Naive thymus-derived CD4-positive, alpha-beta T cell (primary cell): ENCODE measurements at regions not wholly inside any gene's neighbourhood (a gene's known extent, or its start where the extent isn't known, plus 50 kb on each side); places are given as distances from the start of the nearest gene placed in this dataset.

ENCODE experiments used
- ATAC-seq: fragments of 150-1000 bp; cut with Tn5 transposase; 2 replicates; pipeline ENCODE4 v1.10.0; 2021; ENCODE audit warnings: mild to moderate bottlenecking, moderate library complexity
- CTCF ChIA-PET: fragments of 350-600 bp; sonication (Branson Sonifier 250); formaldehyde crosslinking; loops from one replicate; lab custom pipeline; 2021; ENCODE audit warnings: antibody characterized with exemption; lab: Charles Lee
- POLR2A ChIA-PET: fragments of 350-600 bp; sonication (Branson Sonifier 250); formaldehyde crosslinking; loops from one replicate; lab custom pipeline; 2021; ENCODE audit warnings: antibody characterized with exemption, inconsistent platforms; lab: Charles Lee
- DNase-seq, 9 donors: peaks; one replicate each; pipeline versions ENCODE4 v3.0.0 to v3.0.0-alpha.2; 2020 to 2022; ENCODE audit warnings: mixed read lengths in 1 of 9
- H3K27ac ChIP-seq: one replicate; pipeline ENCODE4 v1.7.0; 2013; ENCODE audit warnings: mild to moderate bottlenecking, low read depth, low read length, moderate library complexity
- H3K27me3 ChIP-seq, 2 donors: one replicate each; pipeline ENCODE4 v1.7.0; 2013; ENCODE audit warnings: low read length in 2 of 2, mild to moderate bottlenecking in 2 of 2, moderate library complexity in 2 of 2; ENCODE audit not compliant: control insufficient read depth in 2 of 2, insufficient read depth in 2 of 2
- H3K36me3 ChIP-seq, 3 experiments: 1 replicate in 2 of 3; 2 replicates in 1 of 3; pipeline ENCODE4 v1.7.0; 2013; ENCODE audit warnings: low read length in 3 of 3, mild to moderate bottlenecking in 3 of 3, moderate library complexity in 1 of 3; ENCODE audit not compliant: insufficient read depth in 3 of 3, control insufficient read depth in 2 of 3
- H3K4me1 ChIP-seq, 2 donors: one replicate each; pipeline ENCODE4 v1.7.0; 2013; ENCODE audit warnings: low read length in 2 of 2, mild to moderate bottlenecking in 2 of 2, moderate library complexity in 1 of 2; ENCODE audit not compliant: control insufficient read depth in 2 of 2, insufficient read depth in 2 of 2
- H3K4me3 ChIP-seq: 2 replicates; pipeline ENCODE4 v1.7.0; 2013; ENCODE audit warnings: mild to moderate bottlenecking, low read length
- H3K9me3 ChIP-seq, 3 experiments: 1 replicate in 2 of 3; 2 replicates in 1 of 3; pipeline ENCODE4 v1.7.0; 2013; ENCODE audit warnings: low read length in 3 of 3; ENCODE audit not compliant: control insufficient read depth in 2 of 3
- H3K27ac Mint-ChIP-seq, 9 donors: one replicate each; pipeline ENCODE4 v1.8.0; 2020 to 2022; ENCODE audit warnings: mixed read lengths in 9 of 9, mild to moderate bottlenecking in 8 of 9, moderate library complexity in 5 of 9, inconsistent platforms in 2 of 9
- H3K27me3 Mint-ChIP-seq, 5 donors: one replicate each; pipeline ENCODE4 v1.8.0; 2021 to 2022; ENCODE audit warnings: mixed read lengths in 5 of 5, mild to moderate bottlenecking in 1 of 5
- H3K36me3 Mint-ChIP-seq, 5 donors: one replicate each; pipeline ENCODE4 v1.8.0; 2020 to 2022; ENCODE audit warnings: mixed read lengths in 5 of 5, mild to moderate bottlenecking in 3 of 5, inconsistent platforms in 1 of 5
- H3K4me1 Mint-ChIP-seq, 7 donors: one replicate each; pipeline ENCODE4 v1.8.0; 2020 to 2022; ENCODE audit warnings: mixed read lengths in 7 of 7, mild to moderate bottlenecking in 3 of 7, inconsistent platforms in 1 of 7
- H3K4me3 Mint-ChIP-seq, 10 donors: one replicate each; pipeline ENCODE4 v1.8.0; 2020 to 2022; ENCODE audit warnings: mild to moderate bottlenecking in 10 of 10, mixed read lengths in 10 of 10, moderate library complexity in 6 of 10, inconsistent platforms in 2 of 10
- H3K9me3 Mint-ChIP-seq, 11 donors: one replicate each; pipeline ENCODE4 v1.8.0; 2020 to 2022; ENCODE audit warnings: mixed read lengths in 11 of 11, mild to moderate bottlenecking in 4 of 11, inconsistent platforms in 1 of 11, moderate library complexity in 1 of 11
- intact Hi-C, 2 donors: fragments of 100-400 bp; cut with micrococcal nuclease; formaldehyde crosslinking; loops; one replicate each; pipeline ENCODE4 v1.15.1; 2023

GRCh38 chr4:114497116-114497515 lies 101.5 kb upstream of the UGT8 start:
- no peak for DNase-seq
- no peak overlapping the region for H3K27ac Mint-ChIP-seq
- H3K27me3 ChIP-seq = no peaks in the 10 kb centered on the region
- CTCF ChIA-PET = no interaction called here
- H3K4me1 Mint-ChIP-seq = peaks cover 0 to 4% (median 0%) of the 10 kb centered on the region in 7 donors
- H3K4me1 ChIP-seq = no peaks in the 10 kb centered on the region
- H3K4me3 Mint-ChIP-seq = no peak overlapping the region
- H3K27ac ChIP-seq = no peak overlapping the region
- no peaks in the 10 kb centered on the region for H3K36me3 Mint-ChIP-seq
- peaks cover 0 to 5% (median 0%) of the 10 kb centered on the region in 11 donors for H3K9me3 Mint-ChIP-seq
- H3K4me3 ChIP-seq = no peak overlapping the region
- no peak for ATAC-seq
- POLR2A ChIA-PET = no interaction called here
- H3K27me3 Mint-ChIP-seq = peaks cover 0 to 11% (median 0%) of the 10 kb centered on the region in 5 donors
- intact Hi-C loops = no loop called here
- H3K36me3 ChIP-seq = no peaks in the 10 kb centered on the region
- no peaks in the 10 kb centered on the region for H3K9me3 ChIP-seq

GRCh38 chr4:114509340-114509739 lies 89.3 kb upstream of the UGT8 start:
- no peak for DNase-seq
- CTCF ChIA-PET = no interaction called here
- peaks cover 0 to 6% (median 0%) of the 10 kb centered on the region in 11 donors for H3K9me3 Mint-ChIP-seq
- H3K36me3 ChIP-seq = no peaks in the 10 kb centered on the region
- no peaks in the 10 kb centered on the region for H3K4me1 Mint-ChIP-seq
- POLR2A ChIA-PET = no interaction called here
- no peaks in the 10 kb centered on the region for H3K4me1 ChIP-seq
- no peaks in the 10 kb centered on the region for H3K36me3 Mint-ChIP-seq
- H3K9me3 ChIP-seq = no peaks in the 10 kb centered on the region
- no peak overlapping the region for H3K4me3 ChIP-seq
- no peak overlapping the region for H3K27ac ChIP-seq
- H3K27ac Mint-ChIP-seq = no peak overlapping the region
- intact Hi-C loops = no loop called here
- ATAC-seq = no peak
- peaks cover 0 to 35% (median 14%) of the 10 kb centered on the region in 5 donors for H3K27me3 Mint-ChIP-seq
- no peaks in the 10 kb centered on the region for H3K27me3 ChIP-seq
- no peak overlapping the region for H3K4me3 Mint-ChIP-seq

- Mint-ChIP-seq H3K36me3 (no peaks in the 10 kb centered on the region), H3K4me3 (no peak overlapping the region), H3K27me3 (peaks cover 0 to 36% (median 9%) of the 10 kb centered on the region in 5 donors), H3K4me1 (no peaks in the 10 kb centered on the region), H3K9me3 (peaks cover 0 to 9% (median 0%) of the 10 kb centered on the region in 11 donors), H3K27ac (no peak overlapping the region)
- no peaks in the 10 kb centered on the region for H3K27me3 ChIP-seq
- H3K4me1 ChIP-seq = no peaks in the 10 kb centered on the region
- intact Hi-C loops = no loop called here
- ATAC-seq (no peak), DNase-seq (no peak)
- H3K27ac ChIP-seq = no peak overlapping the region
- H3K9me3 ChIP-seq = no peaks in the 10 kb centered on the region
- ChIA-PET CTCF (no interaction called here), POLR2A (no interaction called here)
- H3K4me3 ChIP-seq = no peak overlapping the region
- H3K36me3 ChIP-seq = no peaks in the 10 kb centered on the region
These were observed 85.9 kb upstream of the UGT8 start for GRCh38 chr4:114512595-114513295.

DNA sequence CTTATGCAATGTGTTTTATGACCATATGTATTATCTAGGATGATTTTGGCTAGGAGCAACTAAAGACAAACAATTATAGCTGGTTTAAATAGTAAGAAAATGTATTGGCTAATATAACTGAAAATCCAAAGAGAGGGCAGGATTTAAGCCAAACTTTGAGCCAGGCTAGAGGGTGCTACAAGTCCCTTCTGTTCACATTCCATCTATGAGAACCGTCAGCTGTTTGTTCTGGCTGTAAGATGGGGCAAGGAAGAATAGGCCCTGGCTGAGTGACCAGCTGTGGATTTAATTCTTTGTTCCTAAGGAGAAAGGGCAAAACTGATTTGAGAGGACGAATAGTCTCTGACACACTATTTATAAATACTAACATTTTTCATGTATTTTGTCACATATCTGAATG lies 79.2 kb upstream of the UGT8 start:
- H3K36me3 ChIP-seq = no peaks in the 10 kb centered on the region
- no peaks in the 10 kb centered on the region for H3K9me3 ChIP-seq
- no peak overlapping the region for H3K4me3 ChIP-seq
- H3K4me3 Mint-ChIP-seq = no peak overlapping the region
- intact Hi-C loops = no loop called here
- no peak for DNase-seq
- no peak overlapping the region for H3K27ac Mint-ChIP-seq
- ChIA-PET POLR2A (no interaction called here), CTCF (no interaction called here)
- peaks cover 0 to 6% (median 4%) of the 10 kb centered on the region in 5 donors for H3K27me3 Mint-ChIP-seq
- no peaks in the 10 kb centered on the region for H3K4me1 ChIP-seq
- H3K4me1 Mint-ChIP-seq = no peaks in the 10 kb centered on the region
- H3K27me3 ChIP-seq = no peaks in the 10 kb centered on the region
- peaks cover 0 to 22% (median 10%) of the 10 kb centered on the region in 11 donors for H3K9me3 Mint-ChIP-seq
- no peak overlapping the region for H3K27ac ChIP-seq
- no peak for ATAC-seq
- H3K36me3 Mint-ChIP-seq = peaks cover 0 to 3% (median 0%) of the 10 kb centered on the region in 5 donors

- peaks cover 0 to 3% (median 0%) of the 10 kb centered on the region in 5 donors for H3K36me3 Mint-ChIP-seq
- H3K27ac Mint-ChIP-seq = no peak overlapping the region
- intact Hi-C loops = no loop called here
- DNase-seq (no peak), ATAC-seq (no peak)
- H3K27me3 Mint-ChIP-seq = peaks cover 0 to 21% (median 16%) of the 10 kb centered on the region in 5 donors
- POLR2A ChIA-PET = no interaction called here
- Histone ChIP-seq H3K4me3 (no peak overlapping the region), H3K27ac (no peak overlapping the region), H3K4me1 (no peaks in the 10 kb centered on the region), H3K9me3 (no peaks in the 10 kb centered on the region), H3K27me3 (no peaks in the 10 kb centered on the region), H3K36me3 (no peaks in the 10 kb centered on the region)
- H3K9me3 Mint-ChIP-seq = peaks cover 0 to 20% (median 9%) of the 10 kb centered on the region in 11 donors
- H3K4me1 Mint-ChIP-seq = no peaks in the 10 kb centered on the region
- CTCF ChIA-PET = no interaction called here
- no peak overlapping the region for H3K4me3 Mint-ChIP-seq
These were observed 71.4 kb upstream of the UGT8 start for GRCh38 chr4:114527170-114527569.

DNA sequence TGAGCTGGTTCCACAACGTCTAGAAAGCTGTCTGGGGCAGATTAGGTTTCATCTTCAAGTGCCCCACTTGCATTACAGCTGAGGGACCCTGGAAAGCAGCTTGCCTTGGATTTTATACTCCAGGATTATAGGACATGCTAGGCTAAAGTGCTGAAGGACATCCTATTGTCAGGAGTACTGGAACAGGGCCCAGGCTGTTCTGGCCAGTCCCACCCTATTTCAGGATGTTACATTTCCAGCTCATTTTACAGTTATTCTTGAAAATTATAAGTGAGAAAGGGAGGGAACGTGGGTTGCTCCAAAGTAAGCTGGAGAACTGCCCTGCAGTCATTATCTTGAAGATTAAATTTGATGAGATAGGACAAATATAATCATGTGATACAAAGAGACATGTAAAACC lies 71.0 kb upstream of the UGT8 start:
- POLR2A ChIA-PET = no interaction called here
- Histone ChIP-seq H3K9me3 (no peaks in the 10 kb centered on the region), H3K36me3 (no peaks in the 10 kb centered on the region), H3K27me3 (no peaks in the 10 kb centered on the region), H3K27ac (no peak overlapping the region), H3K4me3 (no peak overlapping the region), H3K4me1 (no peaks in the 10 kb centered on the region)
- CTCF ChIA-PET = no interaction called here
- H3K36me3 Mint-ChIP-seq = peaks cover 0 to 3% (median 0%) of the 10 kb centered on the region in 5 donors
- H3K4me3 Mint-ChIP-seq = no peak overlapping the region
- intact Hi-C loops = no loop called here
- no peaks in the 10 kb centered on the region for H3K4me1 Mint-ChIP-seq
- peaks cover 0 to 21% (median 16%) of the 10 kb centered on the region in 5 donors for H3K27me3 Mint-ChIP-seq
- ATAC-seq (no peak), DNase-seq (no peak)
- H3K27ac Mint-ChIP-seq = no peak overlapping the region
- peaks cover 0 to 18% (median 7%) of the 10 kb centered on the region in 11 donors for H3K9me3 Mint-ChIP-seq

GRCh38 chr4:114535725-114536124 lies 62.9 kb upstream of the UGT8 start:
- Mint-ChIP-seq H3K9me3 (peaks cover 0 to 8% (median 0%) of the 10 kb centered on the region in 11 donors), H3K27me3 (peaks cover 0 to 5% (median 0%) of the 10 kb centered on the region in 5 donors), H3K4me1 (no peaks in the 10 kb centered on the region), H3K4me3 (no peak overlapping the region), H3K27ac (no peak overlapping the region), H3K36me3 (no peaks in the 10 kb centered on the region)
- ChIA-PET POLR2A (no interaction called here), CTCF (interaction anchor here (0.6 kb wide), 1 partner anchor 1713 kb away, joined by 3 read pairs; no protein-coding TSS in a partner anchor)
- H3K4me1 ChIP-seq = no peaks in the 10 kb centered on the region
- H3K4me3 ChIP-seq = no peak overlapping the region
- intact Hi-C loops = no loop called here
- DNase-seq (no peak), ATAC-seq (no peak)
- H3K27ac ChIP-seq = no peak overlapping the region
- no peaks in the 10 kb centered on the region for H3K36me3 ChIP-seq
- H3K9me3 ChIP-seq = no peaks in the 10 kb centered on the region
- H3K27me3 ChIP-seq = no peaks in the 10 kb centered on the region
